GM13977 (cell line): ENCODE measurements at regions not wholly inside any gene's neighbourhood (a gene's known extent, or its start where the extent isn't known, plus 50 kb on each side); places are given as distances from the start of the nearest gene placed in this dataset.

Experiments used
- DNase-seq: peaks from one replicate; pipeline ENCODE4 v3.0.0; 2012; ENCODE audit warnings: low spot score
- in situ Hi-C: fragments of 300-500 bp; cut with MboI; formaldehyde crosslinking; loops from one replicate; pipeline ENCODE4 v1.12.0; 2022; ENCODE audit warnings: low sequenced_read_pairs, low pct_unique_long_range_greater_than_20kb, mixed read lengths, inconsistent platforms; ENCODE audit not compliant: unreplicated experiment
- TF ChIP-seq, protein P1 (sequence below): IDR thresholded peaks from 2 replicates; pipeline ENCODE4 v1.5.1; 2012; ENCODE audit warnings: mild to moderate bottlenecking, control low read depth; ENCODE audit not compliant: insufficient read depth; ENCODE audit errors: extremely low read depth, missing control alignments

DNA sequence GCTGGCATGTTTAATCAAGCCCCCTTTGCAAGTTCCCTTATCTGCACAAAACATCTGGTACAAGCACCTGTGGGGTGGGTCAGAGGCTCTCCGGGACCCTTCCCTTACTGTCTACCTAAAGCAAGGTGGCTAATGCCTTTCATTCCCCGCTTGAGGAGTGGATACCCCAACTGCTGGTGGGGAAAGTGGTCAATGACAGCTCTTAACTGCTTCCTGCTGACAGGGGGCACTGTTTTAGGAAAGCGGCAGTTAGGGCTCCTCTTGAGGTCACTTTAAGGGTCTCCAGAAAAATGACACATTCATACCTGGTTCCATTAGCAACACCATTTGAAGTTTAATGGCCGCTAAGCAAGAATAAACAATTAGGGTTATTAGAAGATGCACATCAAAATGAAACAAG lies 761.8 kb upstream of the PHF14 start:
- no peak for DNase-seq
- TF ChIP-seq, protein P1, sequence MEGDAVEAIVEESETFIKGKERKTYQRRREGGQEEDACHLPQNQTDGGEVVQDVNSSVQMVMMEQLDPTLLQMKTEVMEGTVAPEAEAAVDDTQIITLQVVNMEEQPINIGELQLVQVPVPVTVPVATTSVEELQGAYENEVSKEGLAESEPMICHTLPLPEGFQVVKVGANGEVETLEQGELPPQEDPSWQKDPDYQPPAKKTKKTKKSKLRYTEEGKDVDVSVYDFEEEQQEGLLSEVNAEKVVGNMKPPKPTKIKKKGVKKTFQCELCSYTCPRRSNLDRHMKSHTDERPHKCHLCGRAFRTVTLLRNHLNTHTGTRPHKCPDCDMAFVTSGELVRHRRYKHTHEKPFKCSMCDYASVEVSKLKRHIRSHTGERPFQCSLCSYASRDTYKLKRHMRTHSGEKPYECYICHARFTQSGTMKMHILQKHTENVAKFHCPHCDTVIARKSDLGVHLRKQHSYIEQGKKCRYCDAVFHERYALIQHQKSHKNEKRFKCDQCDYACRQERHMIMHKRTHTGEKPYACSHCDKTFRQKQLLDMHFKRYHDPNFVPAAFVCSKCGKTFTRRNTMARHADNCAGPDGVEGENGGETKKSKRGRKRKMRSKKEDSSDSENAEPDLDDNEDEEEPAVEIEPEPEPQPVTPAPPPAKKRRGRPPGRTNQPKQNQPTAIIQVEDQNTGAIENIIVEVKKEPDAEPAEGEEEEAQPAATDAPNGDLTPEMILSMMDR, result no peak
- in situ Hi-C loops, result no loop called here

- TF ChIP-seq, protein P1, result no peak
- in situ Hi-C loops, result no loop called here
These were observed 761.0 kb upstream of the PHF14 start for GRCh38 chr7:10212649-10213048.

DNA sequence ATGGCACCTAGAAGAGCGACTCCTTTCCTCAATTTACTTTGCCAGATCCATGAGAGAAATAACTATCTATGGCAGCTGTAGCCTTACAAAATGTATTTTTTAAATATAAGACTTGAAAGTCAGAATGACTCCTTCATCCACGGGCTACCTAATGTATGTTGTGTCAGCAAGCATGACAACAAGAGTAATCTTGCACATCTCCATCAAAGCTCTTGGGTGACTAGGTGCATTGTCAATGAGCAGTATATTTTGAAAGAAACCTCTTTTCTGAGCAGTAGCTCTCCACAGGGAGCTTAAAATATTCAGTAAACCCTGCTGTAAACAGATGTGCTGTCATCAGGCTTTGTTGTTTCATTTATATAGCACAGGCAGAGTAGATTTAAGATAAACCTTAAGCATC lies 757.2 kb upstream of the PHF14 start:
- in situ Hi-C loops, result no loop called here
- TF ChIP-seq, protein P1, result no peak
- no peak for DNase-seq

More at GRCh38 chr7:10212649-10213048, 761.0 kb upstream of the PHF14 start:
- DNase-seq, result no peak

GRCh38 chr7:10221084-10221483 lies 752.6 kb upstream of the PHF14 start:
- in situ Hi-C loops, result no loop called here

GRCh38 chr7:10222976-10223375 lies 750.7 kb upstream of the PHF14 start:
- in situ Hi-C loops, result no loop called here
- TF ChIP-seq, protein P1, result no peak
- DNase-seq, result no peak

More at GRCh38 chr7:10221084-10221483, 752.6 kb upstream of the PHF14 start:
- DNase-seq, result no peak
- TF ChIP-seq, protein P1, result no peak

GRCh38 chr7:10225275-10225674 lies 748.4 kb upstream of the PHF14 start:
- in situ Hi-C loops, result no loop called here
- TF ChIP-seq, protein P1, result no peak

DNA sequence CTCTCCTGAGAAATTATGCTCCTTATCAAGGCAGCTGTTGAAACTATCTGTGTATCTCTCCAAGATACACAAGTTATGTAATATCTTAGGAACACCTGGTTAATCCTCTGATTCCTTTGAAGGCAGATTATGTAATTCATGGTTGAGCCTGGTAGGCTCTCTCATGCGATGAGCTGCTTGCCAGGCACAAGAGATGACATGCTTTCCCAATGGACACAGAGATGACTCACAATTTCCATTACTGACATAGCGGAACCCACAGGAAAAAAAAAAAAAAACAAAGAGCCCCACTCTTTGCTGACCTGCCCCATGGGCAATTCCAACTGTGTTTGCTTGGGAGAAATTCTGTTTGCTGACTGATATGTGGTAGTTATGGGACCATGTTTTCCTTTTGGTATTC lies 736.4 kb upstream of the PHF14 start:
- in situ Hi-C loops, result no loop called here

More at GRCh38 chr7:10225275-10225674, 748.4 kb upstream of the PHF14 start:
- DNase-seq, result no peak

More for the DNA sequence above, 736.4 kb upstream of the PHF14 start:
- no peak for DNase-seq
- TF ChIP-seq, protein P1, result no peak
